Anterior cingulate cortex (tissue), 58 donors: ENCODE measurements at regions not wholly inside any gene's neighbourhood (a gene's known extent, or its start where the extent isn't known, plus 50 kb on each side); places are given as distances from the start of the nearest gene placed in this dataset.

ENCODE experiments used
- DNase-seq, 58 donors: peaks; one replicate each; lab custom pipeline; 2025; lab: John Stamatoyannopoulos, UW

DNA sequence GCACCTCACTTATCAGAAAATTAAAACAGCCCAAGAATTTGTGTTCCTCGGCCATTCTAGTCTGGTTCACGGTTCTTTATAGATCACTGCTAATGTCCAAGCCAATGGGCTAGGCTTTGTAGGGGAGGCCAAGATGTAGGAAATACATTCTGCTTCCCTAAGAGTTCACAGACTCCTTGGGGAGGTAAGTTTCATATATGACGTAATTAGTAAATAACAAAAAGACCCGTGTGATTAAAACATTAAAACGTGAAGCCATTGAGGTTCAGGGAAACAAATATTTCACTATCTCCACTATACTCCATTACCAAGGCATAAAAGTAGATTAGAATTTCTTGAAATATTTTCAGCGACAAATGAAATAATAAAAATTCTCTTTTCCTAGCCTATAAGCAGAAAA lies 272.5 kb upstream of the KLHL29 start:
- DNase-seq: no peak

DNA sequence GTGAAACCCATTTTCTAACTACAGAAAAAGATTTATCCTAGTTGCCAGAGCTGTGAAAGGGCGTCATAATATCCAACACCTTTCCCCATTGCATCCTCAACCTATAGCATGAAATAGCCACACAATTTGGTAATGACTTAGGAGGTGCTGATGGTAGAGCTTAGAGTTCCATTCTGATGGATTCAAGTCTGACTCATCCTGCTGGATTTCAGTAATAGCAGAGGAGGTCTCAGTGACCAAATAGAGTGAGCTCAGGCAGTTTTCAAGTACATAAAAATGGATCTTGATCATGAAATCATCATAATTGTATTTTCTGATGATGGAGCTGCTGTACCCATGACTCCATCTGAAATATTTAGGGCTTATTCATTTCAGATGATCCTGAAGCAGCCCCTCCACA lies 270.7 kb upstream of the KLHL29 start:
- DNase-seq: no peak

DNA sequence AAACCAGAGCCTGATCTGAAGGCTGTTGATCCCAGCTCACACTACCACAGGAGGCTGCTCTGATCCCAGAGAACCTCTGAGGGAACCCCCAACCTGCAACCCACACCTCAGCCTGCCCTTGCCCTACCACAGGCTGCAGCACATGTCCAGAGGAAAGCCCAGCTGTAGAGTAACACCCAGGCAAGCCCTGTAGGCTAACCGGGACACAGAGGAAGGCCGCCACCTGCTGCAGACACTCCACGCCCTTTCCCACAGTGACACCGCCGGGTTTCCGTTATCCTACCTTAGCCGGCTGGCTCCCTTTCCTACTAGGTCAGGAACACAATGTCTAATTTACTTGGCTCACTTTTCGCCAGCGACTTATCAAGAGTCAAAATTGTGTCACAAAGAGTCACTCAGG lies 266.7 kb upstream of the KLHL29 start:
- DNase-seq: no peak

DNA sequence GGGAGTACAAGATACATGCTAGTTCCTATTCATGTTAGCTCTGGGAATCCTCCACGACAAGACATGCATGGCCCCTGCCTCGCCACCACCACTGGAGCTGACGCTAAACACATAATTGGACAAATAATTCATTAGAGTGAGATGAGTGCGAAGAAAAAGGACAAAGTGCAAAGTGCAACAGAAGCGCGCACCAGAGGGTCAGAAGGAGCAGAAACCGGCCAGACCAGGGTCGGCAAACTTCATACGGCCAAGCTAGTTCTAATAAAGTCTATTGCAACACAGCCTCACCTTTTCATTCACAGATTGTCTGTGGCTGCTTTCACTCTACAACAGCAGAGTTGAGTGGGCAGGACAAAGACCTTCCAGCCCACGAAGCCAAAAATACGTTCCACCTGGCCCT lies 266.1 kb upstream of the KLHL29 start:
- DNase-seq: no peak

DNA sequence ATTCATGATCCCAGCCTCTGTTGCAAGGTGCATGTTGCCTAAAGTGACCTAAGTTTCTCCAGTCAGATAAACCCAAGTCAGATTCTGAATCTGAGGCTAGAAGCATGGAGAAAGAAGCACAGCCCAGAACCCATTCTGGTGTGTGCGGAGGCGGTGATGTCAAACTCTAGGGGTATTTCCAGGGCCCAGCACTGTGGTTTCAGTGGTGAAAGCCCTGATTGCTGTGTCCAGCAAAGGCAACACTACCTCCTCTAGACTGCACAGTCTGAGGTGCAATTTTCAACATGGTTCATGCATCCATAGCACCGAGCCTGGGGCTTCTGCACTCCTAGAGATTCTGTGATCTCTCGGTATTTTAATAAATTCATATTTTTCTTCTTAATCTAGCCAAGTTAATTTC lies 264.8 kb upstream of the KLHL29 start:
- no peak for DNase-seq

DNA sequence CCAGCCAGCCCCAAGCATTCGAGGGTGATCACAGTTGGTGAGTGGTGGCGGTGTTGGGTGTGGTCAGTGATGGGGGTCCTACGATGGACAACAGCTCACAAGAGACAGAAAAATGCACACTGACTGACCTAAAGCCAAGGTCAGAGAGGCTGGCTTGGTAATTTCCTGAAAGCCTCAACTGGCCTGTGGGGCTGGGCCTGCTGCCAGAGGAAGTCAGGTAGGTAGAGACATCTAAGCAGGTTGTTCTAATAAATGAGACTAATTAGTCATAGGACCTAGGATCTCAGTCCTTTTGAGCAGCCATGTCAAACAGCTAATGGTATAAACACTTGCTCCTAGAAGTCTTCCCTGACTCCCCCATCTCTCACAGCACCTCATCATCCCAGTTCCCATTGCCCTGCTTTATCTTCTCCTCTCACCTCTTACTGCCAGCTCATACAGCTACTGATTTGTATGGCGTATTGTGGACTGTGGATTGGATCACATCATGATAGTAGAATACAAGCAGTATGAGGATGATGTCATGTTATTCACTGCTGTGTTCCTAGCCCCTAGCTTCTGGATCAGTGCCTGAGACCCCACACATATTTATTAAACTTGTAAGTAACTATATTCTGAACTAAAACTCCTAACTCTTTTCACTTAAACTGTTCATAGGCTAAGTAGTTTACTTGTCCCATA lies 262.9 kb upstream of the KLHL29 start:
- no peak for DNase-seq

DNA sequence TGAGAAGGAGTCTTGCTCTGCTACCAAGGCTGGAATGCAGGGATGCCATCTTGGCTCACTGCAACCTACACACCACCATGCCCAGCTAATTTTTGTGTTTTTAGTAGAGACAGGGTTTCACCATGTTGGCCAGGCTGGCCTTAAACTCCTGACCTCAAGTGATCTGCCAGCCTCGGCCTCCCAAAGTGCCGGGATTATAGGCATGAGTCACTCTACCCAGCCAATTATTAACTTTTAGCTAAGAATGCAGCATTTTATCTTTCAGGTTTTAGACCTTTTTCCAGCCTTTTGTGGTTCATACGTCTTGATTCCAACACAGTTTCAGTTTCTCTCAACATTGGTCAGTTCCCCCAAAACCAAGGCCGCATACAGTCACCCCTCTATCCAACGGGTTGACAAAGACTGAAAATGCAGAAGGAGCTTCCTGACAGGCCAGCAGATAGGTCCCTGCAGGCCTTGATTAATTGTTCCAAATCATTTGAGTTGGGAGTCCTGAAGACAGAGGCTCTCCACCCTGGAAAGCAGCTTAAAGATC lies 262.2 kb upstream of the KLHL29 start:
- DNase-seq: no peak

DNA sequence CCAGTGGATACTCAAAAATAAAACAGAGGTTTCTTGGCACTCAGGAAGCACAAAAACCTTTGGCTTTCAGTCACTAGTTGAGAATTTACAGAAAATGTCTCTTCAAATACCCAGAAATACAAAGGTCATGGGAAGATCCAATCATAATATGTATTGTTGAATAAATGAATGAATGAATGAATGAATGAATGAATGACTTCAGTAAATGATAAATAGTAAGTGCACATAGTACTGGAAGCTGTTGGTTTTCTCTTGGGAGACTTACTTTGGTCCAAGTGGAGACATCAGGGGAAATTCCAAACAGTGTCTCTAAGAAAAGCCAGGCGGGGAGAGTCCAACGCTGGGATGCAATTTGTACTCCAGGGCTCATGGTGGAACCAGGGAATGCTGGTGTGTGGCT lies 261.3 kb upstream of the KLHL29 start:
- no peak for DNase-seq

DNA sequence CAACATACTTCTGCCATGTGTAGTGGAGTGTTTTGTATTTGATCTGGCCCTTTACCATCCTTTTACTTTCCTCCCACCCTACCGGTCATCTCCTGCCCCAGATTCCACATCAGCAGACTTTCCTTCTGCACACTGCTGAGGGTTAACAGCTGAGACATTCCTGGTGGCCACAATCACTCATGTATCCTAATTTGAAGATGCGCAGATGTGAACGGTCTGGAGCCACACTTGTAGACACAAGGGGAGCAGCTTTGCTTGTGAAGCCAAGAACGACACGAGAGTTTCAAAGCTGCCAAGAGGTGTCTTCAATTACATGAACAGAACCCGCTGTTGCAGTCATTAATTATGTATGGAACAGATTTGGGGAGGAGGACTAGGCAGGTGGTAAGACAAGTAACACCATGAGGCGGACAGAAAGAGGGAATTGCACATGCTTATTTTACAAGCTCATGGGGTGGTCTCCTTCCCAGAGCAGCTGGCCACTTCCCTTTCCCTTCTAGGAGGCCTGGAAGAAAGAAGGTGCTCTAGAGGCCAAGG lies 260.7 kb upstream of the KLHL29 start:
- DNase-seq: no peak

DNA sequence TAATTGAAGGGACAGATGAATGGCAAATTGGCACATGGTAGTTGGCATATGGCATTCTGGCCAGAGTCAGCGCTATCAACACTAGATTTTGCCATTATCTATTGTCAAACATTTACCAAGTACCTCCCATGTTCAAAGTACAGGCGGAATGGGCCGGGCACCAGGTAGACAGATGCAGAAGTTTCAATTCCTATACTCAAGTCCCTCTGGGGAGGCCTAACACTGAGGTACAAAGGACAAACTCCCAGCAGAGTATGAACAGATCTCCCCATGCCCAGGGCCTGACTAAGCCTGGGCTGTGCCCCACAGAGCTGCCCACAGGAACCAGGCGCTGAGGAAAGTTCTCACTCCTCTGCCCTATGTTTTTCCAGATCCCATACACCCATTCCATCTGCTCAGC lies 257.5 kb upstream of the KLHL29 start:
- no peak for DNase-seq

DNA sequence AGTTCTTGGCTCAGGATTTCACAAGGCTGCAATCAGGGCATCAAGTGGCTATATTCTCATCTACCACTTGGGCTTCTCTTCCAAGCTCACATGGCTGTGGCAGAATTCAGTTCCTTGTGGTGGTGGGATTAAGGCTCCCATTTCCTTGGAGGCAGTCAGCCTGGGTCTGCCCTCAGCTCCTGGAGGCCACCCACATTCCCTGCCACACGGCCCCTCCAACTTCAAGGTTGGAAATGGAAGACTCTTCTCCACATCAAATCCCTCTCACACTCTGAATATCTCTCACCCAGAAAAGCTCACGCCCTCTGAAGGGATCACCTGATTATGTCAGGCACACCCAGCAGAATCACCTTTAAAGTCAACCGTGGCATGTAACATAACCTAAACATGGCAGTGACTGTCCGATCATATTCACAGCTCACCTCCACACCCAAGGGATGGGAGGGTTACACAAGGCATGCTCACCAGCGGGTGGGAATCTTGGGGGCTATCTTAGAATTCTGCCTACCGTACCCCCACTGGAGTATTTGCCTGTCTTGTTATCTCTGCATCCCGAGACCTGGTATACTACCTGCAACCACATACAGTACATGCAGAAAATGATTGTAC lies 256.2 kb upstream of the KLHL29 start:
- DNase-seq: no peak

DNA sequence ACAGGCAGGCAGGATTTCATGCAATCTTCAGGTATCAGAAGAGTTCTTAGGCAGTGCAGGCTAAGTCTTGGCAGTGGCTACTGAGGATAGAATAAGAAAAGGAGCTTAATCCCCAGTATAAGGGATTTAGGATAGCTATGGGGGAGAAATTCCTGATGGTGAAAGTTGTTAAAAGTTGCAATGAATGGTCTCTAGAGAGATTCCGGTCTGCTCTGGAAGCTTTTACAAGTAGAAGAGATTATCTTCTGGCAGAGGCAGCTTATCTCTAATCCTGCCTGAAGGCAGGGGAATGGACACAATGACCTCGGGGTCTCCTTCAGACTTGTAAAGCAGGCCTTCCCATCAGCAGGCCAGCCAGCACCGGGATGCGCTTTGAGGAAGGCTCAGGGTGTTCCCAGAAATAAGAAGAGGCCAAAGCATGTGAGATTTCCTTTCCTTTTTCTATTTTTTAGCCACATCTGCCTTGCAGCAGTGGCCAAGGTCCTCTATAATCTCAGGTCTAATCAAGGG lies 253.9 kb upstream of the KLHL29 start:
- DNase-seq: no peak

DNA sequence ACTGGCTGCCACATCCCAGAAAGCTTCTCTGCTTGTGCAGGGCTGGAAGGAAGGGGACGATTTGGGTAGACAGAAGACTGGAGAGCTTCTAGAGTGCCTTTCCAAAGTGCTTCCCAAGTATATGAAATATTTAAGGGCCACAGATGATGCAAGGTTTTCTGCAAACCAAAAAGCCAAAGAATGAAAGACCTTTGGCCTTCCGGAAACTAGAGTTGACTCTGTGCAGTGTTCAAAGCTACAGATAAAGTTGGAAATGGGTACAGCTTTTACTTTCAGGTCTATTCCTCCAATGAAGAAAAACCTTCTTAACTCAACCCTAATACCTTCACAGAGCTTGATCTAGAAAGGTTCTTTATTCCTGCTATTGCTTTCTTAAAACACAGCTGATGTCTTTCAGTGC lies 253.0 kb upstream of the KLHL29 start:
- DNase-seq: no peak

DNA sequence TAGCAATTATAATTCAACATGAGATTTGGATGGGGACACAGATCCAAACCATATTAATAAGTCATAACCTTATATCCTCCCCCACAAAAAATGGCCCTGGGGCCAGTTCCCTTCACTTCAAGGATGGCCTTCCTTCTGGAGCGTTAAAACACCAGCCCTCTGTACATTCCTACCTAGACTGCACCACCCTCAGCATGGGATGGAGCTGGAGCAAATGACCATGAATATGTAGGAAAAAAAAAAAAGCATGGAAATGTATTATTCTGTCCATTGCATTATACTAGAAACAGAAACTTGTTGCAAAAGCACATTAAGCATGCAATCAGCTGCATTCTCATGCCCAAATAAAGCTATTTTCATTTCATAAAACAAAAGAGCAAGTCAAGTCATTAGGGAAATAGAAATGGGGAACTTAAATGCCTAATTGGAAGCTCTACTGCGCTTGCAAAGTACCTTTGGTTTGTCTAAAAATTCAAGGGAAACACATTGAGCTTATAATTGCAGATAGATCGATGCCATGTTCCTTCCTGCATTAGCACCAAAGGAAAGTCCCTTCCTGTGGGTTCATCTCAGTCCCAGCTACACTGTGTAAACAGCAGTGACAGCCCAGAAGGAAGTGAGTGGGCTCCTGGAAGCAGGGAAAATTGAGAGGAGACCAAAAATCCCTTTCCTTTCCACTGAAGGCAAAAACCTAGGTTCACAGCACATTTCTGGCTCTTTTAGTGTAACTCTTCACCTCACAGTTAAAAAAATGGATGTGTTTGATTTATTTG lies 252.0 kb upstream of the KLHL29 start:
- peak in 2 of 58 donors; percentile 5 to 9 for DNase-seq

DNA sequence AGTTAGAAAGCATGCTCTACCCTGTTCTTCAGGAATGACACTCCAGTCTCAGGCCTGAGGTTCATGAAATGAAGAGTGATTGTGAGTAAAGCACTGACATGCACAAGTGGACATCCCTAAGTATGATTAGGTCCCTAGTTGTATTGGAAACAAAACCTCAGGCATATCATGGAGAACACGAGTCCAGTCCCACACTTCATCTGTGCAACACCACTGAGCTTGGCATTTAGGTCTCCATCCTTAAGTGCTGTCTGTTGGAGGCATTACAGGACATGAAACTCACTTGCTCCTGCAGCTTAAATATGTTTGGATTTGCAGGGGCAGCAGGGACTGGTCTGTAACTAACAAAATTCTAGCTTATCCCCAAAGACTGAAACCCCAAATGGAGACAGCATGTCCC lies 250.3 kb upstream of the KLHL29 start:
- DNase-seq: no peak

DNA sequence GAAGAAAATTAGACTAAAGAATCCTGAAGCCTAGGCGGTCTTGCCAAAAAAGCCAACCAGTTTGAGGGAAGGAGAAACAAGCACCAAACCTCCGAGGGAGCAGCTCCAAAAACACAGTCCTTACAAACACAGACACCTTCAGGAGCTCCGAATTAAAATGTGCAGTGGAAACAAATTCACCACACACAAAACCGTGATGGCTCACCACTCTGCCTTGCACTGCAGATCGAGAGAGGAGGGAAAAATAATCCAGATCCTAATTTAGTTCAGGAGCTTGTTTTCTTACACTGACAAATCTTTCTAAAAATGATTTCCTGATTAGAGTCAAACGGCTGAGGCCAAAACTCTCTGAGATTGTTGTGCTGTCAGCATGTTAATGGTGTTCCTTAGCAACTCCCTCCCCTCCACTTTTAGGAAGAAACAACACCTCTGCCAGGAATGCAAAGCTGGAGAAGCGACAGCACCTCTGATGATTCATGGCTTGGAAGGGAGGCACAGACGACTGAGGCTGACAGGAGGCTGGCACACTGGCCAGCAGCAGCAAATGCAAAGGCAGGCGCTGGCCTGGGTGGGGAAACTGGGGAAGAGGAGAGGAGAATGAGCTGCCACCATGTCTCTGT lies 249.4 kb upstream of the KLHL29 start:
- DNase-seq: peak in 50 of 58 donors; percentile 1 to 81 (median 30)

DNA sequence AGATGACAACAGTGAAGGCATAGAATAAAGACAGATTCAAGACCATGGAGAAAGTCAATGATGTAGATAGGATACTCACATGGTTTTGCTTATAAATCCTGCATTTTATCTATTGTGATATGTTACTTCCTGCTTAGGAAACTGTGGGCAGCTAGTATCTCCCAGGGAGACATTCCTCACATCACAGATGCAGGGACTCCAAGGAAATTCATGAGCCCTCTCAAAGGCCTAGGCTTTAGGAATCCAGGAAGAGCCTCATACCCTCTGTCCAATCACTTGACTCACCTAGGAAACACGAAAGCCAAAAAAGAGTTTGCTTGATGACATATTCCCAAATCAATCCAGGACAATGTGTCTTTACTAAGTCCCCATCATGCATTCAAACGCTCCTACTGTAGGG lies 247.8 kb upstream of the KLHL29 start:
- no peak for DNase-seq

DNA sequence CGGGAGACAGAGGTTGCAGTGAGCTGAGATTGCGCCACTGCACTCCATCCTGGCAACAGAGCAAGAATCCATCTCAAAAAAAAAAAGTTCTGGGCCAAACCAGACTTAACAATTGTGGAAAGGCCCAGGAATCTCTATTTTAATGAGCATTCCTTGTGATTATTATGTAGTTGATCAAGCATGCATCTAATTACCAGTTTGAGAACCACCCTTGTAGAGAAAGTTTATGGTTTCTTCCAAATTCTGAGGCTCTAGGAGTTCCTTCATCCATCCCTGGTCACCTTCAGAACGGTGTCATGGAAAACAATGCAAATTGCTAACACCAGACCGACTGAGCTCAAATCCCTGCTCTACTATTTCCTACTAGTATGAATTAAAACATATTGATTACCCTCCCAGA lies 246.3 kb upstream of the KLHL29 start:
- no peak for DNase-seq

DNA sequence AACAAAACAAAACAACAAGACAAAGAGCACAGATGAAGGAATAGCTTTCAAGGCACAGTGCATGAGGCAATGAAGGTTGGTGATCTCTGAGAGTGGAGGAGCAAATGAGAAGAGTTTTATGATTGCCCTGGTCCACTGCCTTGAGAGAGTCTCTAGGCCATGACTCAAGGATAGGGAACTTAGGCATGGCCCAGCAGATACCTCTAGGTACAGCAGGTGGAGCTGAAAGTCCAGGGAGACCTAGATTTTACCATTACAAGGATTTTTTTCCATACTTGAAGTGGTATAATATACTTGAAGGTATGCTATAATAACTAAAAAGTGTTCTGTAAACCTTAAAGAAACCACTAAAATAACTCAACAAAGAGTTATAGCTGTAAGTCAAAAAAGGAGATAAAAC lies 239.5 kb upstream of the KLHL29 start:
- DNase-seq: no peak

DNA sequence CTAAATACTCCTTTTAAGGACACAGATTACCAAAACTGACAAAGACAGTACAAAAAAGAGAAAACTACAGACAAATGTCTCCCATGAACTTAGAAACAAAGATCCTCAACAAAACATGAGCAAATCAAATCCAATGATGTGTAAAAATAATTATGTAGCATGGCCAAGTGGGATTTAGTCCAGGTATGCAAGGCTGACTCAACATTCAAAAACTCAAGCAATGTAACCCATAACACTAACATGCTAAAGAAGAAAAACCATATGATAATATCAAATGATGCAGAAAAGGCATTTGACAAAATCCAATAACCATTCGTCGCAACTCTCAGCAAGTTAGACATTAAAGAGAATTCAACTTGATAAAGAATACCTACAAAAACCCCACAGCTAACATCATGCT lies 239.0 kb upstream of the KLHL29 start:
- DNase-seq: no peak

DNA sequence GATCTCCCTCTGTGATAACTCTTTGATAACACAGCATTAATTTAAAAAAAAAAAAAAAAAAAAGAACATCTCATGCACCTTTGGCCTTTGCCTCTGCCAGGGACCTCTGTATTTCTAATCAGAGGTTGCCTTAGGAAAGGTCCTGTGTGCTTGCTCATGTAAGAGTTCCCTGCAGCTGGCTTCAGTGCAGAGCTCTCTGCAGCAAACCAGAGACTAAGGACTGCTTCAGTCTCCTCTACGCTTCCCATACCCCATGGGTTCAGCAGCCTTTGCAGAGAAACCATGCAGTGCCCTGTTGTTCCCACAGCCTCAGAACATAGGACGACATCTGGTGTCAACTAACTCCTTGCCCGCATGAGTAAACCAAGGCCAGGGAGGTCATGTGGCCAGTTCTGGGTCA lies 236.6 kb upstream of the KLHL29 start:
- DNase-seq: no peak
